ENCODE measurements at regions not wholly inside any gene's neighbourhood (a gene's known extent, or its start where the extent isn't known, plus 50 kb on each side); places are given as distances from the start of the nearest gene placed in this dataset.

DNA sequence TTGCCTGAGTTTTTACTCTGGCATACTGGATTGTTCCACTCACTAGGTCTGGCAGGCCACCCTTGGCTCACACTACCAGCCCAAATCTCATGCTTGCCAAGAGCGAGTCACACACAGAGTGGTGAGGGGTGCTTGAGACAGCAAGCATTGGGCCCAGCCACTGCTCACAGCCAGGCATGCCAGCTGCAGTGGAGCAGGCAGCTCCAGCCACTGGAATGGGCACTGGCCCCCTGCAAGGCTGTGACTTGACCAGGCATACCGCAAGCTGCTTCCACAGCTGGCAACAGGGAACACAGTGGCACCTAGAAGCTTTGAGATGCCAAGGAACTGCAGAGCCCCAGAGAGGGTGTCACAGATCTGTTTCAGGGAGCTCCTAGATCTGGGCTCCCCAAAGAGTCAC is 488.5 kb downstream of the LRFN5 start:
- DNase-seq (ENCODE audit: low spot score): no peak

DNA sequence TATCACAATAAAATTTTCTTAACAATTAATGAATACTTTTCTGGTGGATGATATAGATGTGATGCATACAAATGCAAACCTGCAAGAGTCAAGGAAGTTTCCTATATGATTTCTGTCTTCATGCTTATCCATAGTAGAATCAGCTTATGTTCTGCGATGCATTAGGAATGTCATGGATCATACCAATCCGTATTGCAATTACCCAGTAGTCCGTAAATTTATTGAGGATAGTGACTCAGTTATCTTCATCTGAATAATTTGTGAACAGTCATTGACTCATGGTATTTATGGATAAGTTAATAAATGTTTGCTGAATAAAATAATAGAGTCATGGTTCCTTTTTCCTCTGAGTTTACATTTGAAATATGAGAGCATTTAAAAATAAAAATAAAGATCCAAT is 483.4 kb downstream of the LRFN5 start:
- no peak for DNase-seq (ENCODE audit: low spot score)

DNA sequence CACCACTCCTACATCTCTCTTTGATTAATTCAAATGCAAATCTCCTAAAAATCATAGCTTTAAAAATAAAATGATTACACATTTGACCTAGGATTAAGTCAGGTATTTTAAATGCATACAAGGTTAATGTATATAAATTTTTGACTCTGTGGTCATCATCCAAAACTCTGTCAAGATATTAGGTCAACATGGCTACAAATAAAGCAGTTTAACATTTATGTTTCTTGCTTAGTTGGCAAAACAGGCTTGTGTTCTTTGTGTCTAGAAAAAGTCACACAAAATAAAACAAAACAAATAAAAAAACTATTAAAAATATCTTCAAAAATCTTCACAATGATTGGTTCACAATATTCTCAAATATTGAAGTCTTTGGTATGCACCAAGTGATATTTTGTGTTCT is 473.2 kb downstream of the LRFN5 start:
- DNase-seq (ENCODE audit: low spot score): no peak

DNA sequence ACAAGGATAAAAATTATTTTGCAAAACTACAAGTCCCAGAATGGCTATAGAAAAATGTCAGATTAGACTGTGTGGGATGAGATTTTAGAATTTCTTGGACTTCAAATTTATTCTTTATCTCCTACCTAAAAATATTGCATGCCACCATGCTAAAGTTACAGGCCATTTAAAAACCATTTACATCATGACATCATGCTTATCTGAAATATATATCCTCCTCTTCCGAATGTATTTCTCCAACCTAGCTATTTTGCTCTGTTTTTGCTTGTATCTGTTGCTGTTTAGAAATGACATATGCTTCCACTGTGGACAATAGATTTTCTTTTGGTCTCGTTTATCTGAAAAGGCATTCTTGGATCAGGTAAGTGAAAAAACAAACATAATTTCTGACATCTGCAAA is 471.7 kb downstream of the LRFN5 start:
- DNase-seq (ENCODE audit: low spot score): no peak

DNA sequence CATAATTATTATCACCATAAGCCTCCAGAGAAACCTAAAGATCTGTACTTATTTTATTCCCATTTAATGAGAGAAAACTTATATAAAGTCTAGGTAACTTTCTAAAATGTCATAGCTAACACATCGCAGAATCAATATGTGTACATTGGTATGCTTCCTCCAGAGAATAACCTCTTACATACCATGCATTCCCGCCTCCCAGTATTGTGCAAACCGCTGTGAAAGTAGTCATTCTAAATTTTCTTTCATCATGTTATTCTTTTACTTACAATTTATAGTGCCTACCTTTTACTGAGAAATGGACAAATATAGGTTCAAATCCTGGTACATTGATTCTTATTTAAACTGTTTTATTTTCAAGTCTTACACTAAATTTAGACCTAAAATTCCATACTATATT is 463.4 kb downstream of the LRFN5 start:
- DNase-seq (ENCODE audit: low spot score): no peak

DNA sequence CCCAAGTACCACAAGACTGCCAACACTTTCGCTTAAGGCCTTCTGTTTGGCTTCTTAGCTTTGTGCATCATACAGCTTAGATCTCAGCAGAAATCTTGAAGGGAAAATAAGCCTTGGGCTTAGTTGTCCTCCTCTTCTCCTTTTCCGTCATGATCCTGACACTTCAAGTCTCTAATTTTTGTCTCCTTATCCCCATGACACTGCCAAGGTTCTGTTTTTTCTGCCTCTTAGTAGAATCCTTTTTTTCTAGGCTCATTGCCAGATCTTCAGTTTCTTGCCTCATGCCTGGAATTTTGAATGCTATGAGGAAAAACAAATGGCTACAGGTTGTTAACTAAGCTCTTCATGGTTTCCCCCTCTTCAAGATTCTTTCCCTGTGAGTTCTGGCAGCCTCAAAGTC is 450.4 kb downstream of the LRFN5 start:
- no peak for DNase-seq (ENCODE audit: low spot score)

DNA sequence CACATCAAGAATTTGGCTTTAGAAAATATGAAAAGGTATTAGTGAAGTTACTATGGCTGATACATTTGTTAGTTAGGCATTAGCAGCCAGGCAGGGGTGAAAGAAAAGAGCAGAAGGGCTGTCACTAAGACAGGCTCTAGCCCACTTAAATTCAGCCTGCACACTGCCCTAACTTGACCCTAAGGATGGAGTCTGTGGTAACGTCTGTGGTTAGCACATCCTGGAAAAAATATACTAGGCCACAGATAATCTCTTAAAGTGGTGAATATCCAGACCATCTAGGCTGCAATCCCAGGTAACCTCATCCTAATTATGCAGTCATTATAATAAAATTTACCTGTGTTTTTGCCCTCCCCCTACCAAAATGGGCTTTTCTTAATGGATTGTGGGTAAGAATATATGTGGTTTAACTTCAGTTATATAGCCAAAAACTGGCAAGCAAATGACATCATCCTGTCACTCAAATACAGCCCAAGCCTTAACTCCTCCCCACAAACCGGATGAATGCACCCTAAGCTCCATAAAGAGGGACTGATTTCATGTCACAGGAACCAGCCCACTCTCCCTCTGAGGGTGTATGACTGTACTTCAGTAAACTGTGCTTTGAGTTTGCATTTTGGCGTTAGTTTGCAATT is 440.9 kb downstream of the LRFN5 start:
- no peak for DNase-seq (ENCODE audit: low spot score)

DNA sequence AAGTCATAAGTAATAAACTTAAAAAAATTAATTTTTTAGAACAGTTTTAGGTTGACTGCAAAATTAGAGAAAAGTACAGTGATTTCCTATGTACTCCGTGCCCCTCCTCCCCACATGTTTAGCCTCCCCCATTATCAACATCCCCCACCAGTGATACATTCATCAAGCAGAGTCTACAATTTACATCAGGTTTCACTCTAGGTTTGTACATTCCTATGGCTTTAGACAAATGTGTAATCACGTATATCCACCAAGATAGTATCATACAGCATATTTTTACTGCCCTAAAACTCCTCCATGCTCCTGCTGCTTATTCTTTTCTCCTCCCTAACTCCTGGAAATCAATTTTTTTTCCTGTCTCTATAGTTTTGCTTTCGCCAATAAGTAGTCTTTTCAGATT is 438.7 kb downstream of the LRFN5 start:
- no peak for DNase-seq (ENCODE audit: low spot score)

DNA sequence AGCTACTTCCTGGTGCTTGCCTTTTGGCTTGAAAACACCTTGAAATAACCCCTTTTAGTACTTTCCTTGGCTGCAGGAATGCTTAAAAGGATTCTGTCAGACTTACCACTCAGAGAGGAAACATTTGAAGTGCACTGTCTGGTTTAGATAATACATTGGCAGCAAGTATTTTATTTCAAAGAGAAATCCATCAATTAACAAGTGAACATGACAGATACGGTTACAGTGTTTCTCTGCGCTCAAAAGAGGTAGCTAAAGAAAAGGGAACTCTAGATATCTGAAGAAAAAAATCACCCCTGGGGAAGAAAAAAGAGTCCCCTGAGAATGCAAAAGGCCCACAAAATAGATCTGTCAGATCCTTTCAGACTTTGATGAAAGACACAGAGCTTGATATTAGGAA is 421.9 kb downstream of the LRFN5 start:
- no peak for DNase-seq (ENCODE audit: low spot score)

DNA sequence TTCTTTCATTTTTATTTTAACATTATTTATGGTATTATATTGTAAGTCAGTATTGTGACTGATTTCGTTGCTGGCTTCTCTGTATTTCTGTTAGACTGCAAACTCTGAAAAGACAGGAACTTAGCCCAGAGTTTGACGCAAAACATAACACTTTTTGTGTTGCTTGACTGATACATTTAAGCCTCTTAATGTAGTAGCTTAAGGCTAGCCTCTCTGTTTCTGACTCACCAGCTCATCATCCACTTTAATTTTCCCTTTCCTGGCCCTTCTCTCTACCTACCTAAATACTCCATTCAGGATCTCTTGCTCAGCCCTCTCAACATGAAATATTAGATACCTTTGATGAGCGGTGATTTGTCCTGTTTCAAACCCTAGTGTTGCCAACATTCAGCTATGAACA is 420.6 kb downstream of the LRFN5 start:
- DNase-seq (ENCODE audit: low spot score): no peak

DNA sequence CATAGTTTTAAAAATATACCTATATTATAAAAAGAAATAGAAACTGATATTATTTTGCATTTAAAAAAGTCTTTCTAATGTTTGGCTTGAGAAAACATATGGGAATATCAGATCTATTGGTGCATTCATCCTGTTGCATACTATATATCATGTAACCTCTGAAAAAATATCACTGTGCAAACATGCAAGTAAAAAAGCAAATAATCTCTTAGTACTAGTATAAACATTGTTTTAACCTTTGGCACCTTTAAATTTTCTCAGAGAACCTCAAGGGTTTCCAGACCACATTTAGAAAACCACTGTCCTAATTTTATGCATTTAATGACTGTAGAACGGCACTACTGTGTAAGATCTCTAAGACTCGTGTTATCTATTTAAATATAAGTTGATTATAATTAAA is 416.8 kb downstream of the LRFN5 start:
- peak; percentile 3 for DNase-seq (ENCODE audit: low spot score)

DNA sequence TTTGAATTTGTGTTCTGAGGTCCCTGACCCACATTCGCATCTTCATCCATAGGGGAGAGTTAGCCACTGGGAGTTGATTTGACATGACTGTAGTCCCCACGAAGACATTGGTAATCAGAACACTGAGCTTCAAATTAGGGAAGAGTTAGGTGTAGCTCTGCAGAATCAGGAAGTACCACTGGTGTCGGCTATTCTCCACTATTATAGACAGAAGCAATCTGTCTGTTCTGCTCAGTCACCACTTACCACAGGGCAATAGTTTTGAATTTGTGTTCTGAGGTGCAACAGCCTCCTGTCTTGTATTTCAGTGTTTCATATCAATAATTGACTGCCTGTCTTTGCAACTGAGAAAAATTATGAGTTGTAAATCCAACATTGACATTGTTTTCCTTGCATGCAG is 407.6 kb downstream of the LRFN5 start:
- no peak for DNase-seq (ENCODE audit: low spot score)

DNA sequence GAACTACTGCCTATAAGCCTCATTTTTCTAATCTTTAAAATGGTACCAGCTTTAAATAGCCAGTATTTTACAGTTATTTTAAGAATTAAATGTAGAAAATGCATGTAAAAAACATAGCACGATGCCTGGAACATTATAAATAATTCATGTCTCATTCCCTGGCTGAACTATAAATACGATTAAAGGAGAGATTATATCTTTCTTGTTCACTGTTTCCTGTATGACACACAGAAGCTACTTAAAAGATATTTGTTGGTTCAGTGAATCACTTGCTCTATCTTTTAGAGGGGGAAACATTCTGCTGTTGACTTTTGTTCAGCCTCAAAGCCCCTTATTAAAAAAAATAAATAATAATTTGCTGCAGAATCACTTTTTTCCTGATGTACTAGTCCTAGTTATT is 406.9 kb downstream of the LRFN5 start:
- no peak for DNase-seq (ENCODE audit: low spot score)

DNA sequence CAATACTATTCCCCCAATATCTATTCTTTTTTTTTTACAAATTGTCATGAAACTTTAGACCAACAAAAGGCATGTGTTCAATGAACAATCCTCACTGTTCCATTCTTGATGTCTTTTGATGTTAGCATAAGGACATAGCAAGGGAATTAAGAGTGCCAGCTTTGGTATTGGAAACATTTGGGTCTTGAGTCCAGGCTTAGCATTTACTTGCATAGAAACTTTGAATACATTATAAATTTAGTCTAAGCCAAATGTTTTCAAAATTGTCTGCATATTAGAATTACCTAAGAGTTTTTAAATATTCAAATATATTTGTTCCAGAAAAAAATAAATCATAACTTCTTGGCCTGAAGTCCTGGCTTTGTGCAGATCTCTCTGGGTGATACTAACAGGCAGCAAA is 406.5 kb downstream of the LRFN5 start:
- DNase-seq (ENCODE audit: low spot score): no peak

DNA sequence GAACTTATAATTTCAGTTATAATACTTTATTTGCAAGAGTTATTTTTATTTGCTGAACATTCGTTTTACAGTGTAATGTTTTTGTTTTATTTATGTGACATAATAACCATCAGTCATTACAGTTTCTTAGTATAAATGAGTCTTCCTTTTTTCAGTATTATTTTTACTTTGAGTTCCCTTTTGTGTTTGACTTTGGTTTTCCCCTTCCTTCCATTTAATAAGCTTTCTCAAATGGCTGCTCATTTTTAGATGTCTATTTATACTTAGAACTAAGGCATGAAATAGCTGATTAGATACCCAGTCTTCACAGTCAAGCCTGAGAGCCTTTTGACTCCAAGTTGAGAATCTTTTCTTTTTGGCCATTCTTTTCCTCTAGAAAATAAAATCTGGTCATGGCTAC is 404.5 kb downstream of the LRFN5 start:
- DNase-seq (ENCODE audit: low spot score): no peak

DNA sequence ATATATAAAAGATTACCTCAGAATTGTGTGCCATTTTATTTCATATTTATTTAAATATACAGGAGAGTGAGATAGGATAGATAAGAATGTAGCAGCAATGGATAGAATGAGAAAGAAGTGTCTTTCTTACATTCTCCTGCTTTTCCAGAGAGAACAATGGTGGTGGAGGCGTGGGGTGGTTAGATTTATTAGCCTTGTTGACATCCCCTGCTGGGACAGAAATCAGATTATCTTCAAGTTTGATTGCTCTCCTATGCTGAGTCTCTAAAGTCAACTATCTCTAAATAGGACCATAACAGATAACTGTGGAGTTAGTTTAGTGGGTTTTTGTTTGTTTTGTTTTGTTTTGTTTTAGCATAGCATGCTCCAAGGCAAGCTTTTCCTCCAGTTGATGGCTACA is 397.6 kb downstream of the LRFN5 start:
- DNase-seq (ENCODE audit: low spot score): no peak

DNA sequence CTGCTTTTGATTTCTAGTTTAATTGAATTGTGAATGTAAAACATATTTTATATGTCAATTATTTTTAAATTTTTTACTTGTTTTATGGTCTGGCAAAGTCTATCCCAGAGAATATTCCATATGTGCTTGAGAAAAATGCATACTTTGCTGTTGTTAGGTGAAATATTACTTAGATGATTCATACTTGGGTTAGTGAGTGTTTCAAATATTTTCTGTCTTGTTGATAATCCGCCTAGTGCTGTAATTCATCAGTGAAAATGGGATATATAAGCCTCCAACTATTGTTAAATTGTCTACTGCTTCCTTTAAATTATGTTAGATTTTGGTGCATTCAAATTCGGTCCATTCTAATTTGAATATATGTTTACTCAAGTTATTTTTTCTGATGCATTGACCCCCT is 395.5 kb downstream of the LRFN5 start:
- no peak for DNase-seq (ENCODE audit: low spot score)

DNA sequence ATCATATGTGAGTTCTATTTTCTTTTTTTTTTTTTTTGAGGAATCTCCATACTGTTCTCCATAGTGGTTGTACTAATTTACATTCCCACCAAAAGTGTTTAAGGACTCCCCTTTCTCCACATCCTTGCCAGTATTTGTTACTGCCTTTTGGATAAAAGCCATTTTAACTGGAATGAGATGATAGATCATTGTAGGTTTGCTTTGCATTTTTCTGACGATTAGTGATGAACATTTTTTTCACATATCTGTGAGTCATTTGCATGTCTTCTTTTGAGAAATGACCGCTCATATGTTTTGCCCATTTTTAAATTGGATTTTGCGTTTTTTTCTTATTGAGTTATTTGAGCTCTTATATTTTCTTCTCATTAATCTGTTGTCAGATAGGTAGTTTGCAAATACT is 394.8 kb downstream of the LRFN5 start:
- DNase-seq (ENCODE audit: low spot score): no peak

DNA sequence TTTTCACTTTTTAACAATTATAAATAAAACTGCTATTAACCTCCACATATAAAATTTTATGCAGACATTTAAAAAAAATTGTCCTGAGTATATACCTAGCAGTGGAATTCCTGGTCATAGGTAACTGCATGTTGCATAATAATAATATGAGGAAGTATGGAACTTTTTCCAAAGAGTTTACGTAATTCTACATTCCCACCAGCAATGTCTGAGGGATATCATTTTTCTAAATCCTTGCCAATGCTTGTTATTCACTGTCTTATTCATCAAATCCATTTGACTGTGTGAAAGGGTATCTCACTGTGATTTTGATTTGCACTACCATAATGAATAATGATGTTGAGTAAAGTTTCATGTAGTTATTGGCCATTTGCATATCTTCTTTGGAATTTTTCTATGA is 393.8 kb downstream of the LRFN5 start:
- DNase-seq (ENCODE audit: low spot score): no peak

DNA sequence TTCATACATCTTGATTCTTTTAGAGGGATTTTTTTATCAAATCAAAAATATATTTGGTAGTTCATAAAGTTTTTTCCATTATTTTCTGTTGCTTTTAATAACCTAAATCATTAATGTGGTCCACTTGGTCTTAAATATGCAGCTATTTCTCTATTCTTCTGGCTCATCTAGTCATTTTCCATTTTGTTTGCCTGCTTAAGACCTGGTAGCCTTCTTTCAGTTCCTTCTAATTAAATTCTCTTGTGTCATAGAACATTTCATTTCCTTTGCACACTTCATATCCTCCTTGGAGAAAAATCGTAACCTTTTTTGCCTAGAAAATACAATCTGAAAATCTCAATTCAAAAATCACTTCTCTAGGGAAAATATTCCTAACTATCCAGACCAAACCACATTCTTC is 387.0 kb downstream of the LRFN5 start:
- DNase-seq (ENCODE audit: low spot score): no peak

DNA sequence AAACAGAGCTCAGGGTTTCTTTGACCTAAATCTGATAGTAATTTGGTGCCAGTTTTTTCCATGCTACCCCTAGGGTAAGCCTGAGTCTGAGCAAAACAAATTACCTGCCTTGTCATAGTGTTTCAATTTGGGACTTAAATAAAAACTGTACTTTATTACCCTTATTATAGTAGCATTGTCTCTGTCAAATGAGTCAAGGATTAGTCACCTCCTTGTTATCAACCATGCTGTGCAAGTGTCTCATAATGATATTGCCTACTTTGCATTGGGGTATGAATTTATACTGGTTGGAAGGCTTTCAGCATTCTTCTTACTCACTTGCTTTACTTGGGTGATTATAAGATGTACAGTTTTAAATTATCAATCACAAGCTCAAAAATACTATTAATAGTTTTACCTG is 380.0 kb downstream of the LRFN5 start:
- DNase-seq (ENCODE audit: low spot score): no peak

DNA sequence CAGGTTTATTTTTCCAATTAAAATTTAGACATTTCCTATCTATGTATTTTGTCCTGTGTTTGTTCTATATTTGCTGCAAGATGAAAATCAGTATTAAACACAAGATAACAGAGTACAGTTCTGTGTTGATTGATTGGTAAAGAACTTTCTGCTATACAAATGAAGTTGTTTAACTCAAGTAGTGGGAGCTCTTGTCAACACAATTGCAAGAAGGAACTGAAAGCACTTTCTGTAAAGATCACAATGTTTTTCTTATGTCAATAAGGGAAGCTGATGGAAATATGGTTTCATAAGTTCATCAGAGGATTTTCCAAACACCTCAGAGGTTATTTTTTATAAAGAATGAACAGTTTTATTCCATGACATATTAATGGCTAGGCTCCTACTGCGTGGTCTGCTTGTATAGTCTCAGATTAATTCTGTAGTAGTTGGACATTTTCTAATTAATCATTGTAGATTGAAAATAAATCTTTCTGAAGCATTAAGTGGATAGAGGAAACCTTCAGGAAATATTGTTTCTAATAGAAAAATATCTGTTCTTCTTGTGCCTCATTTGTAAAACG is 379.5 kb downstream of the LRFN5 start:
- no peak for DNase-seq (ENCODE audit: low spot score)

DNA sequence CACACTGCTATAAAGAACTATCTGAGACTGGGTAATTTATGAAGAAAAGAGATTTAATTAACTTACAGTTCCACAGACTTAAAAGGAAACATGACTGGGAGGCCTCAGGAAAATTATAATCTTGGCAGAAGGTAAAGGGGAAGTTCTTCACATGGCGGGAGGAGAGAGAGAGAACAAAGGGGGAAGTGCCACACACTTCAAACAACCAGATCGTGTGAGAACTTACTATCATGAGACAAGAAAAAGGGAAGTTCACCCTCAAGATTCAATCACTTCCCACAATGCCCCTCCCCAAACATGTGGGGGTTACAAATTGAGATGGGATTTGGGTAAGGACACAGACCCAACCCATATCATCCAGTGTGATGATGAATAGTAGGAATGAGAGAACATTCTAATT is 366.5 kb downstream of the LRFN5 start:
- DNase-seq (ENCODE audit: low spot score): no peak

DNA sequence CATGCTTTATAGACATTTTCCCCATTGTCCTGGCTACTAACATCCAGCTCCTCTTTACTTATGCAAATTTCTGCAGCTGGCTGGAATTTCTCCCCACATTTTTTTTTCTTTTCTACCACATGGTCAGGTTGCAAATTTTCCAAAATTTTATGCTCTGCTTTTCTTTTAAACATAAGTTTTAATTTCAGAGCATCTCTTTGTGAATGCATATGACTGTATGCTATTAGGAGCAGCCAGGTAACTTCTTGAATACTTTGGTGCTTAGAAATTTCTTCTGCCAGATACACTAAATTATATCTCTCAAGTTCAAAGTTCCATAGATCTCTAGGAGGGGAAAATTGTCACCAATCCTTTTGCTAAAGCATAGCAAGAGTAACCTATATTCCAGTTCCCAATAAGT is 365.9 kb downstream of the LRFN5 start:
- DNase-seq (ENCODE audit: low spot score): no peak

DNA sequence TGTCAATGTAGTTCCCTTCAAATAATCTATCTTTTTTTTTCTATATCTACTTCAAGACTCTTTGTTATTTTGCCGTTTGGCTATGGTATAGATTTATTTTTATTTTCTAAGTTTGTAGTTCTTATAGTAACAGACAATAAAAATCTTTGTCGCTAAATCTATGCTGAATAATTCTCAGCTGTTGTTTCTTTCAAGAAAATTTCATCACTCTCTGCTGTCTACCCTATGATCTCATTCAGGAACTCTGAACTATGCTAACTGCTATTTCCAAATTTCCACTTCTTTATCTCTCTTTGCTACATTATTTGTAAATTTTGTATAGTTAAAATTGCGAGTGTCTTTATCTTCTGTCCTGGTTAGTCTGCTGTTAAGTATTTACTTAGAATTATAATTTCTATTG is 353.6 kb downstream of the LRFN5 start:
- no peak for DNase-seq (ENCODE audit: low spot score)
